GM23248 (cell line): ENCODE measurements at regions not wholly inside any gene's neighbourhood (a gene's known extent, or its start where the extent isn't known, plus 50 kb on each side); places are given as distances from the start of the nearest gene placed in this dataset.

Experiments
- DNase-seq: peaks from one replicate; pipeline ENCODE4 v3.0.0-alpha.2; 2015
- H2AFZ ChIP-seq: fragments of 200-600 bp; sonication (generic); 2 replicates; pipeline ENCODE4 v1.6.1; 2016; ENCODE audit warnings: antibody characterized with exemption
- H3F3A ChIP-seq: fragments of 200-600 bp; sonication (generic); 2 replicates; pipeline ENCODE4 v1.6.1; 2016; ENCODE audit warnings: mild to moderate bottlenecking, antibody characterized with exemption, mixed run types; ENCODE audit not compliant: insufficient read depth
- H3K27ac ChIP-seq: fragments of 200-600 bp; sonication (generic); 2 replicates; pipeline ENCODE4 v1.5.1; 2016; ENCODE audit warnings: mild to moderate bottlenecking
- H3K27me3 ChIP-seq: fragments of 200-600 bp; sonication (generic); replicated peaks from 2 replicates; pipeline ENCODE4 v1.6.1; 2016; ENCODE audit warnings: mild to moderate bottlenecking; ENCODE audit not compliant: insufficient read depth
- H3K36me3 ChIP-seq: fragments of 200-600 bp; sonication (generic); 2 replicates; pipeline ENCODE4 v1.6.1; 2016; ENCODE audit warnings: low read depth, mild to moderate bottlenecking
- H3K4me1 ChIP-seq: fragments of 200-600 bp; sonication (generic); 2 replicates; pipeline ENCODE4 v1.6.1; 2016; ENCODE audit warnings: mild to moderate bottlenecking; ENCODE audit not compliant: insufficient read depth
- H3K4me2 ChIP-seq: fragments of 200-600 bp; sonication (generic); one replicate; pipeline ENCODE4 v1.6.1; 2016; ENCODE audit warnings: mild to moderate bottlenecking; ENCODE audit not compliant: unreplicated experiment
- H3K4me3 ChIP-seq: fragments of 200-600 bp; sonication (generic); 2 replicates; pipeline ENCODE4 v1.5.1; 2016; ENCODE audit warnings: mild to moderate bottlenecking
- H3K79me2 ChIP-seq: fragments of 200-600 bp; sonication (generic); 2 replicates; pipeline ENCODE4 v1.6.1; 2016; ENCODE audit warnings: mild to moderate bottlenecking; ENCODE audit not compliant: insufficient read depth
- H3K9ac ChIP-seq: fragments of 200-600 bp; sonication (generic); 2 replicates; pipeline ENCODE4 v1.6.1; 2016; ENCODE audit warnings: mild to moderate bottlenecking
- H3K9me2 ChIP-seq: fragments of 200-600 bp; sonication (generic); 2 replicates; pipeline ENCODE4 v1.6.1; 2016; ENCODE audit warnings: mixed run types, mild to moderate bottlenecking, moderate library complexity; ENCODE audit not compliant: insufficient read depth
- H3K9me3 ChIP-seq: fragments of 200-600 bp; sonication (generic); one replicate; pipeline ENCODE4 v1.6.1; 2017; ENCODE audit warnings: low read depth
- H4K20me1 ChIP-seq: fragments of 200-600 bp; sonication (generic); 2 replicates; pipeline ENCODE4 v1.6.0; 2016; ENCODE audit not compliant: insufficient read depth
- EZH2 ChIP-seq: fragments of 200-600 bp; sonication (generic); IDR thresholded peaks from 2 replicates; pipeline ENCODE4 v1.6.1; 2018; ENCODE audit warnings: antibody characterized with exemption, mild to moderate bottlenecking; ENCODE audit not compliant: insufficient read depth, poor library complexity, severe bottlenecking
- EZH2phosphoT487 ChIP-seq: fragments of 200-600 bp; sonication (generic); IDR thresholded peaks from 2 replicates; pipeline ENCODE4 v1.6.1; 2018; ENCODE audit warnings: antibody characterized with exemption, moderate library complexity, mild to moderate bottlenecking, low read depth; ENCODE audit not compliant: insufficient read depth
- WGBS, 2 experiments: methylation state at CpG; one replicate each; pipeline ENCODE4 v1.1.6; 2015 to 2017; ENCODE audit warnings: low lambda C conversion rate in 2 of 2, low coverage in 1 of 2; ENCODE audit errors: missing lambda C conversion rate in 2 of 2; 5-methylcytosine and 5-hydroxymethylcytosine counted together
- in situ Hi-C: fragments of 300-500 bp; cut with MboI; formaldehyde crosslinking; loops from 2 replicates; pipeline ENCODE4 v1.15.0; 2020

DNA sequence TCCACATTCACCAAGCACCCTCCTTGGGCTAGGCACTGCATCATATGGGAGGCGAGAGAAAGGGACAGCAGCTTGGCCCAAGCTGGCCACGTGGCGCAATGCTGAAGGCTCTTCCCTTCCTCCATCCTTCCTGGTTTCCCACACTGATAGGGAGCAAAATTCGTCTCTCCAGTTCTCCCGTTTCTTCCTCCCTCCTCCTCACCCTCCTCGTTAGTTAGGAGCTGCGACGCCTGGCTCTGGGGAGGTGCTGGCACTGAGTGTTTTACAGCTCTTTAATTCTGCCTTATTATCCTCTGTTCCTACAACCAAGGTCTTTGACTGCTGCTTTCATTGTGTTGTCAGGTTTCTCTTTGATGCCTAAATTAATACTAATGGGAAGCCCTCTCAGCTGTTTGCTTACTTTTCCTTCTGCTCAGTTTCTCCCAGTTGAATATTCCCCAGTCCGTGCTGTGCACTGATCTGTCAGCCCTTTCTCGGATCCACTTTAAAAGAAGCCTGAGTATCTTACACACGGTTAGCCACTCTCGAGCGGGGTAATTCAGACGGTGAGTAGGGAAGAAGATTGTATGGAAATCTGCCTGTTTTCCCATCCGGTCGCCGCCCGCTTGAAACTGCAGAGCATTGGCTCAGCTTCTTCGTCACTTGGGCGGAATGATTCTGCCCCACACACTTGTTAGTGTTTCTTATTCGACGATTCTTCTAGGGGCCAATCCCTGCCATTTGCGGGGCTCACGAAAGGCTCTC lies 56.2 kb upstream of the SMYD2 start:
- Histone ChIP-seq H4K20me1 (no peaks in the 10 kb centered on the region), H3K9me3 (no peaks in the 10 kb centered on the region), H3K79me2 (no peaks in the 10 kb centered on the region), H3K27ac (peak overlapping the region; percentile 64), H3K9me2 (no peaks in the 10 kb centered on the region), H3K4me2 (peak overlapping the region; percentile 99), H3K9ac (peak overlapping the region; percentile 81), H3K36me3 (no peaks in the 10 kb centered on the region), H3K4me3 (peak overlapping the region; percentile 78), H3K27me3 (no peaks in the 10 kb centered on the region), H3K4me1 (0 out of 2 replicates have a peak, but pooled peaks cover 6% of the 10 kb centered on the region), H3F3A (0 out of 2 replicates have a peak, but pooled peaks cover 3% of the 10 kb centered on the region), H2AFZ (peak overlapping the region; percentile 99)
- in situ Hi-C loops, result loop anchor here (25.0 kb wide), 2 partner anchors 363 to 1313 kb away; no protein-coding TSS in a partner anchor
- TF ChIP-seq EZH2 (no peak), EZH2phosphoT487 (no peak)
- DNase-seq, result peak; percentile 74
- WGBS, 2 experiments, result 5 to 6% methylated on average over 24 of the region's 24 CpGs

GRCh38 chr1:214228976-214229375 lies 52.0 kb upstream of the SMYD2 start:
- WGBS, 2 experiments, result 53 to 54% methylated on average over 3 of the region's 3 CpGs
- no peak overlapping the region for H3K27ac ChIP-seq
- no peak overlapping the region for H2AFZ ChIP-seq
- no peak overlapping the region for H3K4me2 ChIP-seq
- no peaks in the 10 kb centered on the region for H3K27me3 ChIP-seq
- no peak for DNase-seq
- H3K9ac ChIP-seq, result no peak overlapping the region
- H3K4me1 ChIP-seq, result 0 out of 2 replicates have a peak, but pooled peaks cover 6% of the 10 kb centered on the region
- TF ChIP-seq EZH2phosphoT487 (no peak), EZH2 (no peak)
- H3K36me3 ChIP-seq, result no peaks in the 10 kb centered on the region
- no peaks in the 10 kb centered on the region for H3K79me2 ChIP-seq
- H4K20me1 ChIP-seq, result no peaks in the 10 kb centered on the region
- H3K9me2 ChIP-seq, result no peaks in the 10 kb centered on the region
- 0 out of 2 replicates have a peak, but pooled peaks cover 3% of the 10 kb centered on the region for H3F3A ChIP-seq
- no peaks in the 10 kb centered on the region for H3K9me3 ChIP-seq
- in situ Hi-C loops, result no loop called here
- H3K4me3 ChIP-seq, result no peak overlapping the region

GRCh38 chr1:214229736-214230135 lies 51.2 kb upstream of the SMYD2 start:
- WGBS, 2 experiments, result 87 to 91% methylated on average over 4 of the region's 4 CpGs
- DNase-seq, result no peak

More at GRCh38 chr1:214229736-214230135, 51.2 kb upstream of the SMYD2 start:
- Histone ChIP-seq H3K9me2 (no peaks in the 10 kb centered on the region), H3K27me3 (no peaks in the 10 kb centered on the region), H3F3A (0 out of 2 replicates have a peak, but pooled peaks cover 2% of the 10 kb centered on the region), H3K9ac (no peak overlapping the region), H3K27ac (no peak overlapping the region), H3K4me2 (no peak overlapping the region), H4K20me1 (no peaks in the 10 kb centered on the region), H3K36me3 (no peaks in the 10 kb centered on the region), H3K4me3 (no peak overlapping the region), H3K4me1 (0 out of 2 replicates have a peak, but pooled peaks cover 6% of the 10 kb centered on the region), H3K79me2 (no peaks in the 10 kb centered on the region), H3K9me3 (no peaks in the 10 kb centered on the region), H2AFZ (no peak overlapping the region)
- no peak for TF ChIP-seq EZH2
- no peak for TF ChIP-seq EZH2phosphoT487
- in situ Hi-C loops, result no loop called here
